ENCODE measurements at regions not wholly inside any gene's neighbourhood (a gene's known extent, or its start where the extent isn't known, plus 50 kb on each side); places are given as distances from the start of the nearest gene placed in this dataset.

GRCh38 chr5:74013222-74013621 lies 387.2 kb downstream of the ARHGEF28 start:
- H3K4me3 Mint-ChIP-seq: no peak overlapping the region
- intact Hi-C loops (cut with micrococcal nuclease): no loop called here
- no peaks in the 10 kb centered on the region for H3K4me1 Mint-ChIP-seq (ENCODE audit: low read depth)
- no peaks in the 10 kb centered on the region for H3K36me3 Mint-ChIP-seq (ENCODE audit: low read depth)
- peaks cover 4% of the 10 kb centered on the region for H3K27me3 Mint-ChIP-seq (ENCODE audit: insufficient read depth)
- DNase-seq (ENCODE audit: low spot score): no peak
- H3K27ac Mint-ChIP-seq: no peak overlapping the region
- no peaks in the 10 kb centered on the region for H3K9me3 Mint-ChIP-seq

GRCh38 chr5:74009502-74009901 lies 383.5 kb downstream of the ARHGEF28 start:
- Mint-ChIP-seq H3K9me3 (no peaks in the 10 kb centered on the region), H3K27me3 (ENCODE audit: insufficient read depth) (peaks cover 5% of the 10 kb centered on the region), H3K36me3 (ENCODE audit: low read depth) (no peaks in the 10 kb centered on the region), H3K4me3 (no peak overlapping the region), H3K27ac (no peak overlapping the region), H3K4me1 (ENCODE audit: low read depth) (no peaks in the 10 kb centered on the region)
- DNase-seq (ENCODE audit: low spot score): no peak
- intact Hi-C loops (cut with micrococcal nuclease): no loop called here

- Mint-ChIP-seq H3K4me1 (ENCODE audit: low read depth) (no peaks in the 10 kb centered on the region), H3K36me3 (ENCODE audit: low read depth) (no peaks in the 10 kb centered on the region), H3K27me3 (ENCODE audit: insufficient read depth) (peaks cover 3% of the 10 kb centered on the region), H3K9me3 (no peaks in the 10 kb centered on the region), H3K27ac (no peak overlapping the region), H3K4me3 (no peak overlapping the region)
- intact Hi-C loops (cut with micrococcal nuclease): no loop called here
- no peak for DNase-seq (ENCODE audit: low spot score)
These were observed 381.2 kb downstream of the ARHGEF28 start for GRCh38 chr5:74007193-74007592.

DNA sequence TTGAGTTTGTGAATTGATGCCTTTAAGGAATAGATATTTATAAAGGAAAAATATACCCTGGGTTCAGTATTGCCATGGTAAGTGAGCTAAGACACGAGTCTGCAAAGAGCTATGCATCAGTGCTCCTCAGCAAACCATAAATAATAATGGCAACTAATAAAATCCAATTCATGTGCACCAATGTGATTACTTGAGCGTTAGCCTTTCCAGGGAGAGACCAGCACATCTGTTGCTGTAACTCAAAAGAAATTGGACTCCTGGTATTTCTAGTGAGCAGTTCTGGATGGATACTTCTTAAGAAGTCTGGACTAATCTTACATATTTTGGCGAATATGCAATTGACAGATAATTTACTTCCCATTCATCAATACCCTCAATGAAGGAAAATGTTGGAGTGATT lies 373.3 kb downstream of the ARHGEF28 start:
- intact Hi-C loops (cut with micrococcal nuclease): no loop called here
- H3K36me3 Mint-ChIP-seq (ENCODE audit: low read depth): no peaks in the 10 kb centered on the region
- no peaks in the 10 kb centered on the region for H3K4me1 Mint-ChIP-seq (ENCODE audit: low read depth)
- no peaks in the 10 kb centered on the region for H3K9me3 Mint-ChIP-seq
- no peak for DNase-seq (ENCODE audit: low spot score)
- H3K27me3 Mint-ChIP-seq (ENCODE audit: insufficient read depth): peaks cover 6% of the 10 kb centered on the region
- H3K4me3 Mint-ChIP-seq: no peak overlapping the region
- H3K27ac Mint-ChIP-seq: no peak overlapping the region

GRCh38 chr5:73998489-73998888 lies 372.5 kb downstream of the ARHGEF28 start:
- H3K36me3 Mint-ChIP-seq (ENCODE audit: low read depth): no peaks in the 10 kb centered on the region
- H3K9me3 Mint-ChIP-seq: no peaks in the 10 kb centered on the region
- intact Hi-C loops (cut with micrococcal nuclease): no loop called here
- no peak overlapping the region for H3K27ac Mint-ChIP-seq
- H3K4me3 Mint-ChIP-seq: no peak overlapping the region
- H3K27me3 Mint-ChIP-seq (ENCODE audit: insufficient read depth): peaks cover 6% of the 10 kb centered on the region
- no peak for DNase-seq (ENCODE audit: low spot score)
- H3K4me1 Mint-ChIP-seq (ENCODE audit: low read depth): no peaks in the 10 kb centered on the region

GRCh38 chr5:73997960-73998359 lies 372.0 kb downstream of the ARHGEF28 start:
- no peak overlapping the region for H3K4me3 Mint-ChIP-seq
- DNase-seq (ENCODE audit: low spot score): no peak
- H3K27ac Mint-ChIP-seq: no peak overlapping the region
- H3K36me3 Mint-ChIP-seq (ENCODE audit: low read depth): no peaks in the 10 kb centered on the region
- no peaks in the 10 kb centered on the region for H3K4me1 Mint-ChIP-seq (ENCODE audit: low read depth)
- H3K27me3 Mint-ChIP-seq (ENCODE audit: insufficient read depth): peaks cover 6% of the 10 kb centered on the region
- H3K9me3 Mint-ChIP-seq: no peaks in the 10 kb centered on the region
- intact Hi-C loops (cut with micrococcal nuclease): no loop called here

DNA sequence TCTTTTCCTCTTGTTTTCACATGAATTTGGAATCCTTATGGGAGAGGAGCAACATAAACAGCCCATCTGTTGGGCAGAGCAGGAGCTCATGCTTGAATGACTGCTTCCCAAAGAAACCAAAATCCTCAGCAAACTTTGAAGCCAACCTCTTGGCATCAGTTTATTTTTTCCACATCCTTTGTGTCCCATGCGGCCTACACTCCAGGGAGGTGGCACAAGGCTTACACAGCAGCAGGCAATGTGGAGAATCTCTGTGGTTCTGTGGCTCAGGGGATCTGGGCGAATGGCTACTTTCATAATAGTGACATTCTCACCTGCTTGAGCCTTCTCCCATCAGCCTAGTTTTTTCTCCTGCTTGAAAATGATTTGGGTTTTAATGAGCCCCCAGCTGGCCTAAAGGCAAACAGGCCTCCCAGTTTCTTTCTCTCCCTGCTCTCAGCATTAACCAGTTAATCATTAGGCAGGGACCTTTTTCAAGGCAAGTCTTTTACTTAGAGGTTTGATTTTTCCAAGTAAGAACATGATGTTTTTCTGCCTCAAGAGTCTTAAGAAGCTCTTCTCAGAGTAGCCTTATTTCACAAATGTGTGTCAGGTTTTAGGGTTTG lies 370.3 kb downstream of the ARHGEF28 start:
- Mint-ChIP-seq H3K27ac (no peak overlapping the region), H3K27me3 (ENCODE audit: insufficient read depth) (peaks cover 6% of the 10 kb centered on the region), H3K4me1 (ENCODE audit: low read depth) (no peaks in the 10 kb centered on the region), H3K9me3 (no peaks in the 10 kb centered on the region), H3K4me3 (no peak overlapping the region), H3K36me3 (ENCODE audit: low read depth) (no peaks in the 10 kb centered on the region)
- intact Hi-C loops (cut with micrococcal nuclease): no loop called here
- DNase-seq (ENCODE audit: low spot score): no peak

DNA sequence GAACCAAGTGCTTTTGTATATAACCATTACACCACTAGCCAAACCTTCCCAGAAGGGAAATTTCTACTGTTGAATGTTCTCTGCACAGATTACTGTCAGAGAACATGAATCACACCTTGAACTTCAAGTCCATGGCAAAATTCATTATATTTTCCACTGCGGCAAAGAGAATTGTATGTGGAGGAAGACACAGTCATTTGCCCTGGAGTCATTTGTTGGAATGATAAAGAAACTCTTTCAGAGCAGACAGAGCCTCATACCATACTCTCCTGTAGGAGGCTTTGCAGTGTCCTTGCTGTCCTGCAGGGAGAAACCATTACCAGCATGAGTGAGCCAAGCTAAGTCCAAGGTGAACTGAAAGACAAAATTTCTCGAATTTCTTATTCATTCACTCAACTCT lies 369.0 kb downstream of the ARHGEF28 start:
- Mint-ChIP-seq H3K4me1 (ENCODE audit: low read depth) (no peaks in the 10 kb centered on the region), H3K9me3 (no peaks in the 10 kb centered on the region), H3K4me3 (no peak overlapping the region), H3K36me3 (ENCODE audit: low read depth) (no peaks in the 10 kb centered on the region), H3K27me3 (ENCODE audit: insufficient read depth) (peaks cover 3% of the 10 kb centered on the region), H3K27ac (no peak overlapping the region)
- intact Hi-C loops (cut with micrococcal nuclease): no loop called here
- DNase-seq (ENCODE audit: low spot score): no peak

Measured in activated T-helper 1 cell treated with anti-CD3 and anti-CD28 coated beads, Interleukin-12 subunit alpha, Interleukin-12 subunit beta, Interleukin-2, Interleukin-4 antibody, amounts not matched to agents 30 ng/mL and 10 ng/mL and 1 ng/mL, durations not matched to agents 14 hours and 24 hours and 36 hours (primary cell).